Gastrocnemius medialis (tissue), 4 donors: ENCODE measurements at regions not wholly inside any gene's neighbourhood (a gene's known extent, or its start where the extent isn't known, plus 50 kb on each side); places are given as distances from the start of the nearest gene placed in this dataset.

Experiments
- ATAC-seq, 2 donors: fragments of 150-250 bp; one replicate each; pipeline ENCODE4 v1.9.1; 2016
- DNase-seq, 2 donors: peaks; one replicate each; pipeline ENCODE4 v3.0.0-alpha.2; 2019
- H3K27ac ChIP-seq, 4 donors: fragments of 200-600 bp; sonication (generic); 1 replicate in 1 of 4; 2 replicates in 3 of 4; pipeline ENCODE4 v1.5.1; 2016 to 2018; ENCODE audit warnings: mild to moderate bottlenecking in 2 of 4, moderate library complexity in 1 of 4
- H3K27me3 ChIP-seq, 3 donors: fragments of 200-600 bp; sonication (generic) in 2 of 3; 1 replicate in 1 of 3; 2 replicates in 2 of 3; pipeline versions ENCODE4 v1.5.1 to v1.6.0; 2016 to 2019; ENCODE audit warnings: mild to moderate bottlenecking in 1 of 3, moderate library complexity in 1 of 3
- H3K36me3 ChIP-seq, 2 donors: fragments of 200-600 bp; sonication (generic) in 1 of 2; one replicate each; pipeline ENCODE4 v1.5.1; 2017 to 2018
- H3K4me1 ChIP-seq, 2 donors: fragments of 200-600 bp; sonication (generic) in 1 of 2; one replicate each; pipeline ENCODE4 v1.5.1; 2016 to 2017; ENCODE audit warnings: mild to moderate bottlenecking in 2 of 2
- H3K4me3 ChIP-seq, 4 donors: fragments of 200-600 bp; sonication (generic) in 3 of 4; 1 replicate in 1 of 4; 2 replicates in 3 of 4; pipeline ENCODE4 v1.5.1; 2016 to 2019; ENCODE audit warnings: mild to moderate bottlenecking in 2 of 4
- H3K9me3 ChIP-seq, 3 donors: fragments of 200-600 bp; sonication (generic) in 2 of 3; 1 replicate in 1 of 3; 2 replicates in 2 of 3; pipeline ENCODE4 v1.5.1; 2016 to 2019
- POLR2A ChIP-seq, 2 donors: fragments of 450-650 bp; IDR thresholded peaks; one replicate each; pipeline ENCODE4 v1.6.1; 2017; ENCODE audit warnings: antibody characterized with exemption in 2 of 2, mild to moderate bottlenecking in 2 of 2, moderate library complexity in 2 of 2
- in situ Hi-C, 4 donors: fragments of 200-750 bp; cut with MboI; loops; one replicate each; pipeline versions ENCODE4 v1.15.0 to v1.8.0; 2017; ENCODE audit warnings: low sequenced_read_pairs in 4 of 4
- intact Hi-C: fragments of 100-400 bp; cut with DNase I; formaldehyde crosslinking; loops from one replicate; pipeline ENCODE4 v1.15.1; 2023; ENCODE audit warnings: low total_unique reads
- TF ChIP-seq, protein P1 (sequence below), 5 experiments: fragments of 450-650 bp in 3 of 5; fragments of 200-600 bp in 2 of 5; sonication (generic) in 2 of 5; IDR thresholded peaks in 4 of 5; conservative IDR thresholded peaks in 1 of 5; 1 replicate in 4 of 5; 2 replicates in 1 of 5; pipeline ENCODE4 v1.5.1; 2016 to 2019; ENCODE audit warnings: antibody characterized with exemption in 5 of 5, mild to moderate bottlenecking in 3 of 5, moderate library complexity in 3 of 5

DNA sequence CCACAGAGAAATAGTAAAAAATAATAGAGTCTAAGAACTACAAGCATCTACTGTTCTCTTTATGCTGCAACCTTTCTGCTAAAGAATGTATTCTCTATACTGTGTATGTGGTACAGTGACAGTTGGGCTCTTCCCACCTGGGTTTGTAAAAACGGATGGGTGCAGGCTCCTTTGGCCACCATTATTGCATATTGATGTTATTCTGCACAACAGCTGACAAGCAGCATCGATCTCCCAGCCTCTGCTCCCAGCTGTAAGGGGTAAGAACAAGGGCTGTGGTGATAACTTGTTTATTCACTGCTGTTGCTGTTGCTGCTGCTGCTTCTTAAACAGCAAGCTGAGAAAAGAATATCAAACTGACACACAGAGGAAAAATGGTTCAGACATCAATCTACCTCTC is 56.1 kb downstream of the KCNRG start:
- TF ChIP-seq POLR2A (IDR thresholded peaks at IDR 0.05) = no peak
- TF ChIP-seq, protein P1, sequence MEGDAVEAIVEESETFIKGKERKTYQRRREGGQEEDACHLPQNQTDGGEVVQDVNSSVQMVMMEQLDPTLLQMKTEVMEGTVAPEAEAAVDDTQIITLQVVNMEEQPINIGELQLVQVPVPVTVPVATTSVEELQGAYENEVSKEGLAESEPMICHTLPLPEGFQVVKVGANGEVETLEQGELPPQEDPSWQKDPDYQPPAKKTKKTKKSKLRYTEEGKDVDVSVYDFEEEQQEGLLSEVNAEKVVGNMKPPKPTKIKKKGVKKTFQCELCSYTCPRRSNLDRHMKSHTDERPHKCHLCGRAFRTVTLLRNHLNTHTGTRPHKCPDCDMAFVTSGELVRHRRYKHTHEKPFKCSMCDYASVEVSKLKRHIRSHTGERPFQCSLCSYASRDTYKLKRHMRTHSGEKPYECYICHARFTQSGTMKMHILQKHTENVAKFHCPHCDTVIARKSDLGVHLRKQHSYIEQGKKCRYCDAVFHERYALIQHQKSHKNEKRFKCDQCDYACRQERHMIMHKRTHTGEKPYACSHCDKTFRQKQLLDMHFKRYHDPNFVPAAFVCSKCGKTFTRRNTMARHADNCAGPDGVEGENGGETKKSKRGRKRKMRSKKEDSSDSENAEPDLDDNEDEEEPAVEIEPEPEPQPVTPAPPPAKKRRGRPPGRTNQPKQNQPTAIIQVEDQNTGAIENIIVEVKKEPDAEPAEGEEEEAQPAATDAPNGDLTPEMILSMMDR (IDR thresholded peaks at IDR 0.05 in 4 of 5, conservative IDR thresholded peaks at IDR 0.05 in 1 of 5) = no peak

DNA sequence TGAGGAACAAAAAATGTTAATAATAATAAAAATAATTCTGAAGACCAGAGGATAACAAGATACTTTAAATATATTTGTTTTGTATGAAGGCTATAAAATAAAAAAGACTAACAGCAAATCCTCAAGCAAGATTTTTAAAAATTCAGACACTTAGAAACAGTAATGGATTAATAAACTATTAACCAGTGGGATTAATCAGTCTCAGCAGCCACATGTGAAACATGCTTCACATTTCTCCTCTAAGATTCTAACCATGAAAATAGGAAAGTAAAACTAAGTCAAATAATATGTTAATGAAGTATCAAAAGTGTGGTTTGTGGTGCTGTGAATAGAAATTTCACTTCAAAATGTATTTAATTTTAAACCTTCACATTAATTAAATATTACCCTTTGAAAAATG is 57.4 kb downstream of the KCNRG start:
- no peak for DNase-seq
- Histone ChIP-seq H3K4me3 (no peak overlapping the region), H3K4me1 (peaks cover 17 to 20% of the 10 kb centered on the region in 2 donors), H3K27me3 (no peaks in the 10 kb centered on the region), H3K27ac (no peak overlapping the region), H3K9me3 (no peaks in the 10 kb centered on the region), H3K36me3 (peaks cover 0 to 7% of the 10 kb centered on the region in 2 donors)
- TF ChIP-seq, protein P1 (IDR thresholded peaks at IDR 0.05 in 4 of 5, conservative IDR thresholded peaks at IDR 0.05 in 1 of 5) = no peak
- no peak for TF ChIP-seq POLR2A (IDR thresholded peaks at IDR 0.05)
- intact Hi-C loops (no loop called here), in situ Hi-C loops (loop anchor here in 1 of 4 donors (10.0 kb wide), 1 partner anchor 68 kb away; no protein-coding TSS in a partner anchor)
- no peak for ATAC-seq

More for the DNA sequence above, 56.1 kb downstream of the KCNRG start:
- H3K36me3 ChIP-seq = peaks cover 0 to 17% of the 10 kb centered on the region in 2 donors
- ATAC-seq (no peak), DNase-seq (no peak)
- in situ Hi-C loops (loop anchor here in 1 of 4 donors (10.0 kb wide), 1 partner anchor 67 kb away; no protein-coding TSS in a partner anchor), intact Hi-C loops (no loop called here)
- no peaks in the 10 kb centered on the region for H3K27me3 ChIP-seq
- peaks cover 10 to 12% of the 10 kb centered on the region in 2 donors for H3K4me1 ChIP-seq
- H3K4me3 ChIP-seq = no peak overlapping the region
- H3K27ac ChIP-seq = no peak overlapping the region
- no peaks in the 10 kb centered on the region for H3K9me3 ChIP-seq

DNA sequence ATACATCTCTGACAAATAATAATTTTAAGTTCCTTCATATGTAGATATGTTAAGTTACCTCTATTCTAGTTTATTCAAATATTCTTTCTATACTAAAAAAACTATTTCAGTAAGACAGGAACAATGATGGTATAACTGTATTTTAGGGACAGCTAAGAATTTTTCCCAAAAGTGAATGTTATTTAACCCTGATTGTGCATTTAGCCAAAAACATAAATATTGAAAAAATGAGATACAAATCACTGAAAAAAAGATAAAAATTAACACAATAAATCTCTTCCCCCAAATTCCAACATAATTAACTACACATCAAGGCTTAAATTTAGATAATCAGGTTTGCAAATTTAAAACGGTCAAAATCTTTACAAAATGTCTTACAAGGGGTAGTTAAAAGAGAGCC is 58.1 kb downstream of the KCNRG start:
- no peak for TF ChIP-seq POLR2A (IDR thresholded peaks at IDR 0.05)
- TF ChIP-seq, protein P1 (IDR thresholded peaks at IDR 0.05 in 4 of 5, conservative IDR thresholded peaks at IDR 0.05 in 1 of 5) = no peak
- DNase-seq (no peak), ATAC-seq (no peak)
- no peaks in the 10 kb centered on the region for H3K36me3 ChIP-seq
- no peaks in the 10 kb centered on the region for H3K9me3 ChIP-seq
- intact Hi-C loops (no loop called here), in situ Hi-C loops (loop anchor here in 1 of 4 donors (10.0 kb wide), 1 partner anchor 69 kb away; no protein-coding TSS in a partner anchor)
- H3K4me1 ChIP-seq = peaks cover 22 to 27% of the 10 kb centered on the region in 2 donors
- no peak overlapping the region for H3K27ac ChIP-seq
- H3K27me3 ChIP-seq = no peaks in the 10 kb centered on the region
- no peak overlapping the region for H3K4me3 ChIP-seq

DNA sequence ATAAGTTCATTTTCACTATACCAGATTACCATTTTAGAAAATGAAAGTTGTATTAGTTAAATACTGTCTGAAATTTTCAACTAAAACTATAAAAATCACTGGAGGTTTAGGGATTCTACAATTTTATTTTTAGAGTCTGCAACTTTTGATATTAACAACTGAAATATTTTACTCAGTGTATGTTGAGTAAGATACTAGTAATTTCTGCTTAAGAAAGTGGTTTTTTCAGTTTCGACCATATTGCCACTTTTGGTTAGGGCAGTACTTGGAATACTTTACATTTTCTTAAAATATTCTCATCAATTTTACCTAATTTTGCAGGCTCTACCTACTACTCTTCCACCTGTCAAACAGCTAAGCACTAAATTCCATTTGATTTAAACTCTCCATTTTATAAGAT is 59.6 kb downstream of the KCNRG start:
- intact Hi-C loops (no loop called here), in situ Hi-C loops (loop anchor here in 1 of 4 donors (10.0 to 25.0 kb wide), 2 partner anchors 70 to 462 kb away; no protein-coding TSS in a partner anchor)
- peaks cover 35 to 42% of the 10 kb centered on the region in 2 donors for H3K4me1 ChIP-seq

More for the DNA sequence above, 59.6 kb downstream of the KCNRG start:
- H3K9me3 ChIP-seq = no peaks in the 10 kb centered on the region
- H3K4me3 ChIP-seq = no peak overlapping the region
- no peaks in the 10 kb centered on the region for H3K36me3 ChIP-seq
- DNase-seq (no peak), ATAC-seq (no peak)
- TF ChIP-seq, protein P1 (IDR thresholded peaks at IDR 0.05 in 4 of 5, conservative IDR thresholded peaks at IDR 0.05 in 1 of 5) = no peak
- no peak overlapping the region for H3K27ac ChIP-seq
- no peaks in the 10 kb centered on the region for H3K27me3 ChIP-seq
